ENCODE measurements at regions not wholly inside any gene's neighbourhood (a gene's known extent, or its start where the extent isn't known, plus 50 kb on each side); places are given as distances from the start of the nearest gene placed in this dataset.

- Histone ChIP-seq H3K27ac (ENCODE audit: low read depth, low read length) (no peak overlapping the region), H3K36me3 (ENCODE audit: insufficient read depth, low read length) (no peaks in the 10 kb centered on the region), H2AFZ (ENCODE audit: low read depth, low read length) (no peak overlapping the region), H3K4me2 (ENCODE audit: low read length) (no peak overlapping the region), H3K4me1 (ENCODE audit: insufficient read depth, low read length) (no peaks in the 10 kb centered on the region), H3K79me2 (ENCODE audit: insufficient read depth, low read length) (no peaks in the 10 kb centered on the region), H3K9ac (ENCODE audit: low read length) (no peak overlapping the region), H3K27me3 (ENCODE audit: insufficient read depth, low read length) (no peaks in the 10 kb centered on the region), H3K4me3 (ENCODE audit: insufficient read depth, low read depth, low read length) (no peak overlapping the region), H4K20me1 (ENCODE audit: insufficient read depth, low read length) (no peaks in the 10 kb centered on the region), H3K9me3 (ENCODE audit: insufficient read depth, low read depth, low read length) (no peaks in the 10 kb centered on the region)
- Mint-ChIP-seq H3K9me3 (ENCODE audit: unreplicated experiment) (no peaks in the 10 kb centered on the region), H3K4me1 (ENCODE audit: low read depth, unreplicated experiment) (peaks cover 2% of the 10 kb centered on the region), H3K4me3 (ENCODE audit: unreplicated experiment) (no peak overlapping the region), H3K27ac (ENCODE audit: unreplicated experiment) (no peak overlapping the region), H3K27me3 (ENCODE audit: low read depth, unreplicated experiment) (no peaks in the 10 kb centered on the region), H3K36me3 (ENCODE audit: low read depth, unreplicated experiment) (no peaks in the 10 kb centered on the region)
- DNase-seq (ENCODE audit: low read depth) = no peak
- no peak for TF ChIP-seq CTCF (IDR thresholded peaks at IDR 0.05; ENCODE audit: insufficient read depth, low read depth, low read length)
- TF ChIP-seq EZH2 (IDR thresholded peaks at IDR 0.05; ENCODE audit: insufficient read depth, low read length) = no peak
- no peak for FAIRE-seq
These were observed 261.5 kb upstream of the TANK start for GRCh38 chr2:160898581-160899307.

- no peak overlapping the region for H3K4me3 Mint-ChIP-seq (ENCODE audit: unreplicated experiment)
- H3K36me3 ChIP-seq (ENCODE audit: insufficient read depth, low read length) = no peaks in the 10 kb centered on the region
- no peak for FAIRE-seq
- H3K9me3 ChIP-seq (ENCODE audit: insufficient read depth, low read depth, low read length) = no peaks in the 10 kb centered on the region
- H3K79me2 ChIP-seq (ENCODE audit: insufficient read depth, low read length) = no peaks in the 10 kb centered on the region
- H3K27ac ChIP-seq (ENCODE audit: low read depth, low read length) = no peak overlapping the region
- H3K9ac ChIP-seq (ENCODE audit: low read length) = no peak overlapping the region
- no peak overlapping the region for H2AFZ ChIP-seq (ENCODE audit: low read depth, low read length)
- peaks cover 4% of the 10 kb centered on the region for H3K4me1 Mint-ChIP-seq (ENCODE audit: low read depth, unreplicated experiment)
- H3K4me3 ChIP-seq (ENCODE audit: insufficient read depth, low read depth, low read length) = no peak overlapping the region
- H3K27ac Mint-ChIP-seq (ENCODE audit: unreplicated experiment) = no peak overlapping the region
- H4K20me1 ChIP-seq (ENCODE audit: insufficient read depth, low read length) = no peaks in the 10 kb centered on the region
- no peaks in the 10 kb centered on the region for H3K4me1 ChIP-seq (ENCODE audit: insufficient read depth, low read length)
- H3K9me3 Mint-ChIP-seq (ENCODE audit: unreplicated experiment) = no peaks in the 10 kb centered on the region
- H3K27me3 Mint-ChIP-seq (ENCODE audit: low read depth, unreplicated experiment) = no peaks in the 10 kb centered on the region
- no peak for DNase-seq (ENCODE audit: low read depth)
- H3K4me2 ChIP-seq (ENCODE audit: low read length) = no peak overlapping the region
- TF ChIP-seq EZH2 (IDR thresholded peaks at IDR 0.05; ENCODE audit: insufficient read depth, low read length) = no peak
- no peak for TF ChIP-seq CTCF (IDR thresholded peaks at IDR 0.05; ENCODE audit: insufficient read depth, low read depth, low read length)
- H3K27me3 ChIP-seq (ENCODE audit: insufficient read depth, low read length) = no peaks in the 10 kb centered on the region
- H3K36me3 Mint-ChIP-seq (ENCODE audit: low read depth, unreplicated experiment) = no peaks in the 10 kb centered on the region
These were observed 258.6 kb upstream of the TANK start for GRCh38 chr2:160901613-160902012.

- FAIRE-seq (no peak), DNase-seq (ENCODE audit: low read depth) (no peak)
- no peaks in the 10 kb centered on the region for H3K9me3 ChIP-seq (ENCODE audit: insufficient read depth, low read depth, low read length)
- H3K27ac ChIP-seq (ENCODE audit: low read depth, low read length) = no peak overlapping the region
- H3K36me3 ChIP-seq (ENCODE audit: insufficient read depth, low read length) = no peaks in the 10 kb centered on the region
- H3K9ac ChIP-seq (ENCODE audit: low read length) = no peak overlapping the region
- no peak overlapping the region for H3K4me2 ChIP-seq (ENCODE audit: low read length)
- H3K27me3 Mint-ChIP-seq (ENCODE audit: low read depth, unreplicated experiment) = no peaks in the 10 kb centered on the region
- peaks cover 17% of the 10 kb centered on the region for H3K4me1 Mint-ChIP-seq (ENCODE audit: low read depth, unreplicated experiment)
- no peak overlapping the region for H3K4me3 Mint-ChIP-seq (ENCODE audit: unreplicated experiment)
- TF ChIP-seq EZH2 (IDR thresholded peaks at IDR 0.05; ENCODE audit: insufficient read depth, low read length) = no peak
- TF ChIP-seq CTCF (IDR thresholded peaks at IDR 0.05; ENCODE audit: insufficient read depth, low read depth, low read length) = no peak
- peaks cover 11% of the 10 kb centered on the region for H3K4me1 ChIP-seq (ENCODE audit: insufficient read depth, low read length)
- H3K27me3 ChIP-seq (ENCODE audit: insufficient read depth, low read length) = no peaks in the 10 kb centered on the region
- H3K27ac Mint-ChIP-seq (ENCODE audit: unreplicated experiment) = no peak overlapping the region
- no peaks in the 10 kb centered on the region for H4K20me1 ChIP-seq (ENCODE audit: insufficient read depth, low read length)
- no peaks in the 10 kb centered on the region for H3K36me3 Mint-ChIP-seq (ENCODE audit: low read depth, unreplicated experiment)
- no peak overlapping the region for H3K4me3 ChIP-seq (ENCODE audit: insufficient read depth, low read depth, low read length)
- no peak overlapping the region for H2AFZ ChIP-seq (ENCODE audit: low read depth, low read length)
- H3K9me3 Mint-ChIP-seq (ENCODE audit: unreplicated experiment) = no peaks in the 10 kb centered on the region
- H3K79me2 ChIP-seq (ENCODE audit: insufficient read depth, low read length) = no peaks in the 10 kb centered on the region
These were observed 254.4 kb upstream of the TANK start for GRCh38 chr2:160905862-160906261.

All from astrocyte (in vitro differentiated cells and primary cell).